ENCODE measurements at regions not wholly inside any gene's neighbourhood (a gene's known extent, or its start where the extent isn't known, plus 50 kb on each side); places are given as distances from the start of the nearest gene placed in this dataset.

DNA sequence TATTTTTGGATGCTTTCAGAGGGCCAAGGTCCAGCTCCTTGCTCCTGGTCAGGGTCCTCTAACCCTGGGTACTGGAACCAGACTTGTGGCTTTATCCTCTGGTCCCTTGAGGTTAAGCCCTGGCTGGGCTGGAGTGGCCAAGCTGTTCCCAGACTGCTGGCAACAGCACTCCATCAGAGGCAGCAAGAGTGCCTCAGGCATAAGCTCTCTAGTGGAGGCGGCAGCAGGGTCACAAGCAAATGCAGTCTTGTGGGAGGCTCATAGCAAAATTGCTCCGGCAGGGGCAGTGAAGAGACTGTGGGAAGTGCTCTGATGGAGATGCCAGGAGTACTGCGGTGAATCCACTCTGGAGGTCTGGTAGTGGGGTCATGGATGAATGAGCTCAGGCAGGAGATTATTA is 128.9 kb upstream of the OTOS start:
- no CpG with 5 or more reads among the region's 3 CpGs for WGBS, 2 donors (ENCODE audit: extremely low coverage in 2 of 2, insufficient read length in 2 of 2, insufficient replicate concordance in 1 of 2)
- H2BK15ac ChIP-seq (ENCODE audit: low read length), result no peak overlapping the region
- H3K79me1 ChIP-seq (ENCODE audit: low read depth, low read length), result no peaks in the 10 kb centered on the region
- H2BK12ac ChIP-seq (ENCODE audit: low read length), result no peak overlapping the region
- no peak overlapping the region for H3K4me3 ChIP-seq (ENCODE audit: low read length in 2 of 2)
- H3K14ac ChIP-seq (ENCODE audit: low read length), result no peak overlapping the region
- H2BK5ac ChIP-seq (ENCODE audit: low read length), result no peak overlapping the region
- H2BK120ac ChIP-seq (ENCODE audit: low read depth, low read length), result no peak overlapping the region
- H3K9me3 ChIP-seq (replicated peaks in 1 of 2; ENCODE audit: control insufficient read depth in 2 of 2, insufficient read depth in 1 of 2, low read depth in 1 of 2, low read length in 2 of 2), result peaks cover 5 to 14% of the 10 kb centered on the region in 2 donors
- H3K18ac ChIP-seq (ENCODE audit: low read length), result no peak overlapping the region
- no peak overlapping the region for H2AK5ac ChIP-seq (ENCODE audit: low read depth, low read length)
- H3K9ac ChIP-seq (ENCODE audit: low read depth, low read length, poor library complexity), result no peak overlapping the region
- no peaks in the 10 kb centered on the region for H3K36me3 ChIP-seq (replicated peaks in 1 of 2; ENCODE audit: control insufficient read depth in 2 of 2, insufficient read depth in 2 of 2, low read length in 2 of 2)
- H3K4ac ChIP-seq (ENCODE audit: low read length), result no peak overlapping the region
- no peak overlapping the region for H3K23ac ChIP-seq (ENCODE audit: low read depth, low read length, poor library complexity)
- no peak overlapping the region for H4K91ac ChIP-seq (ENCODE audit: low read depth, low read length, poor library complexity)
- no peak overlapping the region for H3K27ac ChIP-seq (replicated peaks; ENCODE audit: low read length)
- no peak overlapping the region for H4K8ac ChIP-seq (ENCODE audit: low read depth, low read length)
- H3K4me1 ChIP-seq (ENCODE audit: control insufficient read depth in 2 of 2, insufficient read depth in 1 of 2, low read depth in 1 of 2, low read length in 2 of 2), result no peaks in the 10 kb centered on the region
- no peak overlapping the region for H2AFZ ChIP-seq (ENCODE audit: low read length)
- no peaks in the 10 kb centered on the region for H3K27me3 ChIP-seq (ENCODE audit: control insufficient read depth in 3 of 3, insufficient read depth in 3 of 3, low read depth in 1 of 3, low read length in 3 of 3)
- no peak overlapping the region for H3K4me2 ChIP-seq (ENCODE audit: insufficient read depth, low read length, poor library complexity, severe bottlenecking)
- DNase-seq (ENCODE audit: low spot score), result no peak

DNA sequence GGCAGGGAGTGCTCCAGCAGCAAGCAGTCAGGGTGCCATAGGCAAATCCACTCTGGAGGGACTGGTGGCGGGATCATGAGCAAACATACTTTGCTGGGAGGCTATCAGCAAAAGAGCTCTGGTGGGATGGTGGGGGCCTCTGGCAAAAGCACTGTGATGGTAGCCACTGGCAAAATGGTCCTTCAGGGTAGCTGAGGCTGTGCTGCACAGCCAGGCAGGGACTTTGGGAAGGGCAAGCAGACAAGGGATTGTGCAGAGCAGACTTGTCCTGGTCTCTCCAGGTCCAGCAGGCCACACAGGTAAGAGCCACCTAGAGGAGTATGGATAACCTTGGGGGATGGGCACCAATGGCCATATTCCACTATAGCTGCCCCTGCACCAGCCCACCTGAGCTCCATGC is 129.4 kb upstream of the OTOS start:
- Histone ChIP-seq H2AK5ac (ENCODE audit: low read depth, low read length) (no peak overlapping the region), H3K27ac (replicated peaks; ENCODE audit: low read length) (no peak overlapping the region), H3K14ac (ENCODE audit: low read length) (no peak overlapping the region), H3K79me1 (ENCODE audit: low read depth, low read length) (no peaks in the 10 kb centered on the region), H4K8ac (ENCODE audit: low read depth, low read length) (no peak overlapping the region), H3K4me3 (ENCODE audit: low read length in 2 of 2) (no peak overlapping the region), H2BK12ac (ENCODE audit: low read length) (no peak overlapping the region), H2BK120ac (ENCODE audit: low read depth, low read length) (no peak overlapping the region), H3K36me3 (replicated peaks in 1 of 2; ENCODE audit: control insufficient read depth in 2 of 2, insufficient read depth in 2 of 2, low read length in 2 of 2) (no peaks in the 10 kb centered on the region), H3K18ac (ENCODE audit: low read length) (no peak overlapping the region), H3K4me1 (ENCODE audit: control insufficient read depth in 2 of 2, insufficient read depth in 1 of 2, low read depth in 1 of 2, low read length in 2 of 2) (no peaks in the 10 kb centered on the region), H3K9me3 (replicated peaks in 1 of 2; ENCODE audit: control insufficient read depth in 2 of 2, insufficient read depth in 1 of 2, low read depth in 1 of 2, low read length in 2 of 2) (peaks cover 5 to 14% of the 10 kb centered on the region in 2 donors), H3K27me3 (ENCODE audit: control insufficient read depth in 3 of 3, insufficient read depth in 3 of 3, low read depth in 1 of 3, low read length in 3 of 3) (no peaks in the 10 kb centered on the region), H2AFZ (ENCODE audit: low read length) (no peak overlapping the region), H2BK5ac (ENCODE audit: low read length) (no peak overlapping the region), H4K91ac (ENCODE audit: low read depth, low read length, poor library complexity) (no peak overlapping the region), H3K4ac (ENCODE audit: low read length) (no peak overlapping the region), H3K9ac (ENCODE audit: low read depth, low read length, poor library complexity) (no peak overlapping the region), H2BK15ac (ENCODE audit: low read length) (no peak overlapping the region), H3K4me2 (ENCODE audit: insufficient read depth, low read length, poor library complexity, severe bottlenecking) (no peak overlapping the region), H3K23ac (ENCODE audit: low read depth, low read length, poor library complexity) (no peak overlapping the region)
- no CpG with 5 or more reads among the region's 1 CpG for WGBS, 2 donors (ENCODE audit: extremely low coverage in 2 of 2, insufficient read length in 2 of 2, insufficient replicate concordance in 1 of 2)
- DNase-seq (ENCODE audit: low spot score), result no peak

DNA sequence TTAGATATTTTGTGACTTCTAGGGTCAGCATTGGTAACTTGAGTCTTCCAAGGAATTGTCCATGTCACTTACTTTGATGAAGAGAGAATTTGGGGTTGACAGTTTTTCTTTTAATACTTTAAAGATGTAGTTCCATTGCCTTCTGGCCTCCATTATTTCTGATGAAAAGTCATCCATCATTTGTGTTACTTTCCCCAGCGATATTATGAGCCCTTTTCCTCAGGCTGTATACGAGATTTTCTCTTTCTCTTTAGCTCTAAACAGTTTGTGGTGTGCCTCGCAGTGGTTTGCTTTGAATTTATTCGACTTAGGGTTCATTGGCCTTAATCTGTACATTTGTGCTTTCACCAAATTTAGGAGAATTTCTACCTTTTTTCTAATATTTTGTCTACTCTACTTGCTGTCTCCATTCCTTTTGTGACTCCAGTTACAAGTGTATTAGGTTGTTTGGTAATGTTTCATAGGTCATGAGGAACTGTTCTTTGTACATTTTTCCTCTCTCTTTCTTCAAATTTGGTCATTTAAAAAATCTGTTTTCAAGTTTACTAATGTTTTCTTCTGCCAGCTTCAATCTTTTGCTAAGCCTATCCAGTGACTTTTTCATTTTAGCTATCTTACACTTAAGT is 131.4 kb upstream of the OTOS start:
- DNase-seq (ENCODE audit: low spot score), result no peak
- Histone ChIP-seq H3K36me3 (replicated peaks in 1 of 2; ENCODE audit: control insufficient read depth in 2 of 2, insufficient read depth in 2 of 2, low read length in 2 of 2) (no peaks in the 10 kb centered on the region), H4K91ac (ENCODE audit: low read depth, low read length, poor library complexity) (no peak overlapping the region), H3K14ac (ENCODE audit: low read length) (no peak overlapping the region), H3K23ac (ENCODE audit: low read depth, low read length, poor library complexity) (no peak overlapping the region), H3K27me3 (ENCODE audit: control insufficient read depth in 3 of 3, insufficient read depth in 3 of 3, low read depth in 1 of 3, low read length in 3 of 3) (no peaks in the 10 kb centered on the region), H3K4me2 (ENCODE audit: insufficient read depth, low read length, poor library complexity, severe bottlenecking) (no peak overlapping the region), H2AFZ (ENCODE audit: low read length) (no peak overlapping the region), H3K4ac (ENCODE audit: low read length) (no peak overlapping the region), H3K4me3 (ENCODE audit: low read length in 2 of 2) (no peak overlapping the region), H3K27ac (replicated peaks; ENCODE audit: low read length) (no peak overlapping the region), H3K9ac (ENCODE audit: low read depth, low read length, poor library complexity) (no peak overlapping the region), H4K8ac (ENCODE audit: low read depth, low read length) (no peak overlapping the region), H2BK120ac (ENCODE audit: low read depth, low read length) (no peak overlapping the region), H2AK5ac (ENCODE audit: low read depth, low read length) (no peak overlapping the region), H3K4me1 (ENCODE audit: control insufficient read depth in 2 of 2, insufficient read depth in 1 of 2, low read depth in 1 of 2, low read length in 2 of 2) (no peaks in the 10 kb centered on the region), H3K79me1 (ENCODE audit: low read depth, low read length) (no peaks in the 10 kb centered on the region), H3K18ac (ENCODE audit: low read length) (no peak overlapping the region), H2BK5ac (ENCODE audit: low read length) (no peak overlapping the region), H3K9me3 (replicated peaks in 1 of 2; ENCODE audit: control insufficient read depth in 2 of 2, insufficient read depth in 1 of 2, low read depth in 1 of 2, low read length in 2 of 2) (peaks cover 5 to 14% of the 10 kb centered on the region in 2 donors), H2BK15ac (ENCODE audit: low read length) (no peak overlapping the region), H2BK12ac (ENCODE audit: low read length) (no peak overlapping the region)
- no CpG with 5 or more reads among the region's 4 CpGs for WGBS, 2 donors (ENCODE audit: extremely low coverage in 2 of 2, insufficient read length in 2 of 2, insufficient replicate concordance in 1 of 2)

DNA sequence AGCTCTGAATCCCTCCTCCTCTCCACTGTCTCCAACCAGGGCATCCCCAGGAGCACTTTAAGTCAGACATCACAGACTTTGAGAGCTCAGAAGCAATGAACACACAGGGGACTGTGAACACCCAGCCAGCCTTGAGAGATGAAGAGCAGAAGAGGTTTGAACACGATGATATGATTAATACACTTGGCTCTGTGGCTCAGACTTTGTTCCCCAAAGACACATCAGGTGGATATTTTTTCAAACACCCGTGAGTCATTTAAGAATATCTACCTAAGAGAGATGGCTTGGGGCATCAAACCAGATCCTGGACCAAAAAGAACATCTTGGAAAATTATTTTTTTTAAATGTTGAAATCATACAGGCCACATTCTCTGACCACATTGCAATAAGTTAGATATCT is 134.9 kb upstream of the OTOS start:
- WGBS, 2 donors (ENCODE audit: extremely low coverage in 2 of 2, insufficient read length in 2 of 2, insufficient replicate concordance in 1 of 2), result no CpG with 5 or more reads among the region's 2 CpGs
- H4K8ac ChIP-seq (ENCODE audit: low read depth, low read length), result no peak overlapping the region
- DNase-seq (ENCODE audit: low spot score), result no peak
- no peaks in the 10 kb centered on the region for H3K36me3 ChIP-seq (replicated peaks in 1 of 2; ENCODE audit: control insufficient read depth in 2 of 2, insufficient read depth in 2 of 2, low read length in 2 of 2)
- H3K14ac ChIP-seq (ENCODE audit: low read length), result no peak overlapping the region
- no peak overlapping the region for H2AK5ac ChIP-seq (ENCODE audit: low read depth, low read length)
- no peak overlapping the region for H2BK5ac ChIP-seq (ENCODE audit: low read length)
- H4K91ac ChIP-seq (ENCODE audit: low read depth, low read length, poor library complexity), result no peak overlapping the region
- H3K9me3 ChIP-seq (replicated peaks in 1 of 2; ENCODE audit: control insufficient read depth in 2 of 2, insufficient read depth in 1 of 2, low read depth in 1 of 2, low read length in 2 of 2), result peaks cover 5 to 10% of the 10 kb centered on the region in 2 donors
- no peaks in the 10 kb centered on the region for H3K79me1 ChIP-seq (ENCODE audit: low read depth, low read length)
- no peak overlapping the region for H3K18ac ChIP-seq (ENCODE audit: low read length)
- no peaks in the 10 kb centered on the region for H3K27me3 ChIP-seq (ENCODE audit: control insufficient read depth in 3 of 3, insufficient read depth in 3 of 3, low read depth in 1 of 3, low read length in 3 of 3)
- H3K4me3 ChIP-seq (ENCODE audit: low read length in 2 of 2), result no peak overlapping the region
- H3K27ac ChIP-seq (replicated peaks; ENCODE audit: low read length), result no peak overlapping the region
- H2BK120ac ChIP-seq (ENCODE audit: low read depth, low read length), result no peak overlapping the region
- H3K4me1 ChIP-seq (ENCODE audit: control insufficient read depth in 2 of 2, insufficient read depth in 1 of 2, low read depth in 1 of 2, low read length in 2 of 2), result no peaks in the 10 kb centered on the region
- H2BK12ac ChIP-seq (ENCODE audit: low read length), result no peak overlapping the region
- H2BK15ac ChIP-seq (ENCODE audit: low read length), result no peak overlapping the region
- H3K23ac ChIP-seq (ENCODE audit: low read depth, low read length, poor library complexity), result no peak overlapping the region
- no peak overlapping the region for H3K9ac ChIP-seq (ENCODE audit: low read depth, low read length, poor library complexity)
- H3K4ac ChIP-seq (ENCODE audit: low read length), result no peak overlapping the region
- H2AFZ ChIP-seq (ENCODE audit: low read length), result no peak overlapping the region
- H3K4me2 ChIP-seq (ENCODE audit: insufficient read depth, low read length, poor library complexity, severe bottlenecking), result no peak overlapping the region
